HepG2 (cell line): ENCODE measurements at regions not wholly inside any gene's neighbourhood (a gene's known extent, or its start where the extent isn't known, plus 50 kb on each side); places are given as distances from the start of the nearest gene placed in this dataset.

Source experiments
- CBFB ChIP-seq: sonication (generic); formaldehyde crosslinking; IDR thresholded peaks from 2 replicates; pipeline ENCODE4 v1.4.0; 2020; ENCODE audit warnings: missing genetic modification reagents
- EP300 ChIP-seq, 3 experiments: sonication (generic) in 1 of 3; formaldehyde crosslinking in 1 of 3; IDR thresholded peaks; 2 replicates each; pipeline versions ENCODE4 v1.5.1 to v1.6.1; 2011 to 2020; ENCODE audit warnings: low read depth in 2 of 3, low read length in 2 of 3, borderline replicate concordance in 1 of 3, improper control_type of control experiment in 1 of 3, mild to moderate bottlenecking in 1 of 3, missing genetic modification reagents in 1 of 3, moderate library complexity in 1 of 3
- GTF3A ChIP-seq: sonication (generic); formaldehyde crosslinking; conservative IDR thresholded peaks from 2 replicates; pipeline ENCODE4 v1.4.0; 2020; ENCODE audit warnings: mild to moderate bottlenecking, missing genetic modification reagents
- HOMEZ ChIP-seq: IDR thresholded peaks from 2 replicates; pipeline ENCODE4 v1.6.1; 2016; ENCODE audit warnings: low read depth
- MIER2 ChIP-seq: IDR thresholded peaks from 2 replicates; pipeline ENCODE4 v1.6.1; 2016; ENCODE audit warnings: missing biosample characterization, missing genetic modification reagents
- SIX1 ChIP-seq: sonication (generic); formaldehyde crosslinking; IDR thresholded peaks from 2 replicates; pipeline ENCODE4 v1.4.0; 2020; ENCODE audit warnings: missing genetic modification reagents, borderline replicate concordance
- SMAD1 ChIP-seq: sonication (generic); formaldehyde crosslinking; IDR thresholded peaks from 2 replicates; pipeline ENCODE4 v1.4.0; 2020; ENCODE audit warnings: missing genetic modification reagents, low read depth, mild to moderate bottlenecking, borderline replicate concordance
- SRF ChIP-seq: IDR thresholded peaks from 2 replicates; pipeline ENCODE4 v1.6.1; 2011; ENCODE audit warnings: mild to moderate bottlenecking, low read depth, low read length, moderate library complexity
- TEF ChIP-seq: sonication (generic); formaldehyde crosslinking; IDR thresholded peaks from 2 replicates; pipeline ENCODE4 v1.5.0; 2020; ENCODE audit warnings: missing genetic modification reagents
- THYN1 ChIP-seq: sonication (generic); formaldehyde crosslinking; IDR thresholded peaks from 2 replicates; pipeline ENCODE4 v1.8.1; 2023; ENCODE audit warnings: low read depth, mild to moderate bottlenecking, moderate library complexity, missing genetic modification reagents, borderline replicate concordance
- ZNF275 ChIP-seq: sonication (generic); formaldehyde crosslinking; IDR thresholded peaks from 2 replicates; pipeline ENCODE4 v1.8.0; 2022; ENCODE audit warnings: missing genetic modification reagents, mild to moderate bottlenecking, inconsistent platforms, borderline replicate concordance
- ZNF414 ChIP-seq: sonication (generic); formaldehyde crosslinking; IDR thresholded peaks from 2 replicates; pipeline ENCODE4 v1.5.0; 2020; ENCODE audit warnings: missing genetic modification reagents
- ZNF468 ChIP-seq: sonication (generic); formaldehyde crosslinking; IDR thresholded peaks from 2 replicates; pipeline ENCODE4 v1.8.0; 2022; ENCODE audit warnings: mild to moderate bottlenecking, moderate library complexity, missing genetic modification reagents
- ZNF512 ChIP-seq: sonication (generic); formaldehyde crosslinking; IDR thresholded peaks from 2 replicates; pipeline ENCODE4 v1.4.0; 2020; ENCODE audit warnings: mild to moderate bottlenecking, missing genetic modification reagents
- ZNF788 ChIP-seq: sonication (generic); formaldehyde crosslinking; IDR thresholded peaks from 2 replicates; pipeline ENCODE4 v1.5.0; 2020; ENCODE audit warnings: mild to moderate bottlenecking, missing genetic modification reagents, borderline replicate concordance
- TF ChIP-seq, protein P1 (sequence below): sonication (generic); formaldehyde crosslinking; IDR thresholded peaks from 2 replicates; pipeline ENCODE4 v1.9.0; 2021; ENCODE audit warnings: mild to moderate bottlenecking, missing genetic modification reagents

- TF ChIP-seq ZNF414 (CRISPR knock-in tag) (no peak; the same call in 1 of the 2 replicates), ZNF512 (CRISPR knock-in tag) (no peak), MIER2 (CRISPR knock-in tag) (peak; percentile 44; the same call in 1 of the 2 replicates), CBFB (CRISPR knock-in tag) (0 out of 2 replicates have a peak, but pooled peaks have one; percentile 47), EP300 (IDR thresholded peaks at IDR 0.05; ENCODE audit: low read depth in 2 of 2, low read length in 2 of 2) (peak; percentile 96 to 100), EP300 (CRISPR knock-in tag; IDR thresholded peaks at IDR 0.05; ENCODE audit: borderline replicate concordance) (peak; percentile 99), SIX1 (CRISPR knock-in tag) (peak; percentile 90), TEF (no peak), ZNF468 (CRISPR knock-in tag) (no peak), GTF3A (CRISPR knock-in tag) (no peak), THYN1 (CRISPR knock-in tag) (no peak), ZNF275 (CRISPR knock-in tag) (no peak), SMAD1 (CRISPR knock-in tag) (no peak), SRF (peak; percentile 17; the same call in 1 of the 2 replicates), ZNF788 (no peak), HOMEZ (peak; percentile 92)
- TF ChIP-seq, protein P1, sequence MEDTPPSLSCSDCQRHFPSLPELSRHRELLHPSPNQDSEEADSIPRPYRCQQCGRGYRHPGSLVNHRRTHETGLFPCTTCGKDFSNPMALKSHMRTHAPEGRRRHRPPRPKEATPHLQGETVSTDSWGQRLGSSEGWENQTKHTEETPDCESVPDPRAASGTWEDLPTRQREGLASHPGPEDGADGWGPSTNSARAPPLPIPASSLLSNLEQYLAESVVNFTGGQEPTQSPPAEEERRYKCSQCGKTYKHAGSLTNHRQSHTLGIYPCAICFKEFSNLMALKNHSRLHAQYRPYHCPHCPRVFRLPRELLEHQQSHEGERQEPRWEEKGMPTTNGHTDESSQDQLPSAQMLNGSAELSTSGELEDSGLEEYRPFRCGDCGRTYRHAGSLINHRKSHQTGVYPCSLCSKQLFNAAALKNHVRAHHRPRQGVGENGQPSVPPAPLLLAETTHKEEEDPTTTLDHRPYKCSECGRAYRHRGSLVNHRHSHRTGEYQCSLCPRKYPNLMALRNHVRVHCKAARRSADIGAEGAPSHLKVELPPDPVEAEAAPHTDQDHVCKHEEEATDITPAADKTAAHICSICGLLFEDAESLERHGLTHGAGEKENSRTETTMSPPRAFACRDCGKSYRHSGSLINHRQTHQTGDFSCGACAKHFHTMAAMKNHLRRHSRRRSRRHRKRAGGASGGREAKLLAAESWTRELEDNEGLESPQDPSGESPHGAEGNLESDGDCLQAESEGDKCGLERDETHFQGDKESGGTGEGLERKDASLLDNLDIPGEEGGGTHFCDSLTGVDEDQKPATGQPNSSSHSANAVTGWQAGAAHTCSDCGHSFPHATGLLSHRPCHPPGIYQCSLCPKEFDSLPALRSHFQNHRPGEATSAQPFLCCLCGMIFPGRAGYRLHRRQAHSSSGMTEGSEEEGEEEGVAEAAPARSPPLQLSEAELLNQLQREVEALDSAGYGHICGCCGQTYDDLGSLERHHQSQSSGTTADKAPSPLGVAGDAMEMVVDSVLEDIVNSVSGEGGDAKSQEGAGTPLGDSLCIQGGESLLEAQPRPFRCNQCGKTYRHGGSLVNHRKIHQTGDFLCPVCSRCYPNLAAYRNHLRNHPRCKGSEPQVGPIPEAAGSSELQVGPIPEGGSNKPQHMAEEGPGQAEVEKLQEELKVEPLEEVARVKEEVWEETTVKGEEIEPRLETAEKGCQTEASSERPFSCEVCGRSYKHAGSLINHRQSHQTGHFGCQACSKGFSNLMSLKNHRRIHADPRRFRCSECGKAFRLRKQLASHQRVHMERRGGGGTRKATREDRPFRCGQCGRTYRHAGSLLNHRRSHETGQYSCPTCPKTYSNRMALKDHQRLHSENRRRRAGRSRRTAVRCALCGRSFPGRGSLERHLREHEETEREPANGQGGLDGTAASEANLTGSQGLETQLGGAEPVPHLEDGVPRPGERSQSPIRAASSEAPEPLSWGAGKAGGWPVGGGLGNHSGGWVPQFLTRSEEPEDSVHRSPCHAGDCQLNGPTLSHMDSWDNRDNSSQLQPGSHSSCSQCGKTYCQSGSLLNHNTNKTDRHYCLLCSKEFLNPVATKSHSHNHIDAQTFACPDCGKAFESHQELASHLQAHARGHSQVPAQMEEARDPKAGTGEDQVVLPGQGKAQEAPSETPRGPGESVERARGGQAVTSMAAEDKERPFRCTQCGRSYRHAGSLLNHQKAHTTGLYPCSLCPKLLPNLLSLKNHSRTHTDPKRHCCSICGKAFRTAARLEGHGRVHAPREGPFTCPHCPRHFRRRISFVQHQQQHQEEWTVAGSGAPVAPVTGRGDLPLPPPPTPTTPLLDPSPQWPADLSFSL (CRISPR knock-in tag), result no peak
Observed at GRCh38 chr12:46492471-46493085, 120.0 kb upstream of the SLC38A2 start (continued).
